Endodermal cell (in vitro differentiated cells): ENCODE measurements at regions not wholly inside any gene's neighbourhood (a gene's known extent, or its start where the extent isn't known, plus 50 kb on each side); places are given as distances from the start of the nearest gene placed in this dataset.

Experiments
- DNase-seq: peaks from one replicate; pipeline ENCODE4 v3.0.0-alpha.2; 2017
- H3K27ac ChIP-seq: 2 replicates; pipeline ENCODE4 v1.5.1; 2013; ENCODE audit warnings: mild to moderate bottlenecking, low read depth, low read length, moderate library complexity
- H3K27me3 ChIP-seq: 2 replicates; pipeline ENCODE4 v1.6.1; 2013; ENCODE audit warnings: mild to moderate bottlenecking, low read length, moderate library complexity; ENCODE audit not compliant: insufficient read depth, control insufficient read depth, poor library complexity, severe bottlenecking
- H3K36me3 ChIP-seq: 2 replicates; pipeline ENCODE4 v1.7.0; 2013; ENCODE audit warnings: mild to moderate bottlenecking, low read length, moderate library complexity; ENCODE audit not compliant: control insufficient read depth, insufficient read depth
- H3K4me1 ChIP-seq: one replicate; pipeline ENCODE4 v1.7.0; 2013; ENCODE audit warnings: low read length; ENCODE audit not compliant: control insufficient read depth, insufficient read depth
- H3K4me3 ChIP-seq: 2 replicates; pipeline ENCODE4 v1.5.1; 2013; ENCODE audit warnings: mild to moderate bottlenecking, low read length, moderate library complexity
- H3K9ac ChIP-seq: 2 replicates; pipeline ENCODE4 v1.6.1; 2013; ENCODE audit warnings: mild to moderate bottlenecking, low read length, moderate library complexity; ENCODE audit not compliant: poor library complexity, severe bottlenecking; ENCODE audit errors: extremely low read depth
- H3K9me3 ChIP-seq: 2 replicates; pipeline ENCODE4 v1.6.1; 2013; ENCODE audit warnings: mild to moderate bottlenecking, low read length, moderate library complexity; ENCODE audit not compliant: control insufficient read depth
- H3K27ac Mint-ChIP-seq: 2 replicates; pipeline ENCODE4 v1.8.0; 2020; ENCODE audit warnings: mixed read lengths
- H3K27me3 Mint-ChIP-seq: 2 replicates; pipeline ENCODE4 v1.8.0; 2021; ENCODE audit warnings: mild to moderate bottlenecking, mixed read lengths; ENCODE audit not compliant: insufficient read depth
- H3K36me3 Mint-ChIP-seq: 2 replicates; pipeline ENCODE4 v1.8.0; 2020; ENCODE audit warnings: low read depth, mixed read lengths
- H3K4me1 Mint-ChIP-seq: 2 replicates; pipeline ENCODE4 v1.8.0; 2020; ENCODE audit warnings: mixed read lengths
- H3K4me3 Mint-ChIP-seq: 2 replicates; pipeline ENCODE4 v1.8.0; 2020; ENCODE audit warnings: mild to moderate bottlenecking, moderate library complexity, mixed read lengths
- H3K9me3 Mint-ChIP-seq: 2 replicates; pipeline ENCODE4 v1.8.0; 2020; ENCODE audit warnings: mild to moderate bottlenecking, mixed read lengths
- CTCF ChIP-seq: fragments of 200-600 bp; sonication (generic); conservative IDR thresholded peaks from 2 replicates; pipeline ENCODE4 v1.5.0; 2021; ENCODE audit warnings: antibody characterized with exemption, mild to moderate bottlenecking
- WGBS, 2 experiments: methylation state at CpG; one replicate each; pipeline versions ENCODE4 v1.1.5 to v1.1.7; 2013; ENCODE audit warnings: missing lambda C conversion rate in 2 of 2, mixed read lengths in 1 of 2; ENCODE audit not compliant: insufficient coverage in 1 of 2, insufficient read length in 1 of 2; 5-methylcytosine and 5-hydroxymethylcytosine counted together

GRCh38 chr20:59495894-59496510 is 108.3 kb upstream of the PHACTR3 start:
- Mint-ChIP-seq H3K9me3 (peaks cover 3% of the 10 kb centered on the region), H3K4me3 (no peak overlapping the region), H3K4me1 (no peaks in the 10 kb centered on the region), H3K27me3 (peaks cover 51% of the 10 kb centered on the region), H3K36me3 (no peaks in the 10 kb centered on the region), H3K27ac (no peak overlapping the region)
- Histone ChIP-seq H3K9ac (no peak overlapping the region), H3K9me3 (no peaks in the 10 kb centered on the region), H3K27ac (no peak overlapping the region), H3K27me3 (peaks cover 34% of the 10 kb centered on the region), H3K36me3 (no peaks in the 10 kb centered on the region), H3K4me1 (no peaks in the 10 kb centered on the region), H3K4me3 (no peak overlapping the region)
- peak; percentile 93 for DNase-seq
- 3 to 15% methylated on average over 7 to 12 of the region's 12 CpGs for WGBS, 2 experiments
- peak; percentile 93 for TF ChIP-seq CTCF

GRCh38 chr20:59498291-59498690 is 106.0 kb upstream of the PHACTR3 start:
- Histone ChIP-seq H3K4me3 (no peak overlapping the region), H3K36me3 (no peaks in the 10 kb centered on the region), H3K27ac (no peak overlapping the region), H3K27me3 (peaks cover 34% of the 10 kb centered on the region), H3K9me3 (no peaks in the 10 kb centered on the region), H3K9ac (no peak overlapping the region), H3K4me1 (no peaks in the 10 kb centered on the region)
- H3K27ac Mint-ChIP-seq, result no peak overlapping the region
- WGBS, 2 experiments, result 71 to 93% methylated on average over 2 to 3 of the region's 3 CpGs
- no peaks in the 10 kb centered on the region for H3K4me1 Mint-ChIP-seq
- DNase-seq, result no peak
- TF ChIP-seq CTCF, result no peak
- H3K36me3 Mint-ChIP-seq, result no peaks in the 10 kb centered on the region
- peaks cover 3% of the 10 kb centered on the region for H3K9me3 Mint-ChIP-seq
- peaks cover 54% of the 10 kb centered on the region for H3K27me3 Mint-ChIP-seq
- no peak overlapping the region for H3K4me3 Mint-ChIP-seq

GRCh38 chr20:59499863-59500262 is 104.5 kb upstream of the PHACTR3 start:
- no peak overlapping the region for H3K27ac ChIP-seq
- H3K9me3 Mint-ChIP-seq, result peaks cover 3% of the 10 kb centered on the region
- no peak overlapping the region for H3K4me3 ChIP-seq
- no peaks in the 10 kb centered on the region for H3K36me3 ChIP-seq
- H3K36me3 Mint-ChIP-seq, result no peaks in the 10 kb centered on the region
- peaks cover 48% of the 10 kb centered on the region for H3K27me3 Mint-ChIP-seq
- no peak overlapping the region for H3K4me3 Mint-ChIP-seq
- no peaks in the 10 kb centered on the region for H3K9me3 ChIP-seq
- no peak overlapping the region for H3K27ac Mint-ChIP-seq
- DNase-seq, result no peak
- H3K4me1 Mint-ChIP-seq, result no peaks in the 10 kb centered on the region
- H3K4me1 ChIP-seq, result no peaks in the 10 kb centered on the region
- H3K9ac ChIP-seq, result no peak overlapping the region
- no peak for TF ChIP-seq CTCF
- peaks cover 34% of the 10 kb centered on the region for H3K27me3 ChIP-seq
